ENCODE measurements at regions not wholly inside any gene's neighbourhood (a gene's known extent, or its start where the extent isn't known, plus 50 kb on each side); places are given as distances from the start of the nearest gene placed in this dataset.

DNA sequence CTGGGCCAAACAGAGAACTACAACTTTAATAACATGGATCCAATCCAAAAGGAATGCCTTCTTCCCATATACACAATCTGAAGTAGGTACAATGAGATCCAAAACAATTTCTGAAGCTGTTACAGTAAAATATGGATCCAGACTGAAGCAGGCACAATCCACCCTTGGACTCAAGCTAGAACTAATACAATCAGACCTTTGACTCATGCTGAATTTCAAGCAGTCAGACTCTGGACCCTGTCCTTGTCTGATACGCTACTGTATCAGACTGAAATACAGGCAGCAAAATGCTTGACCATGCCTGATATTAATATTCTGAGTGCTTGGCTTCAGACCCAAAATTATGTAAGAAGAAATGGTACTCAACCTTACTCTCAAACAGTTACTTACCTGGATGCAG is 57.0 kb upstream of the RBMY1B start:
- Histone ChIP-seq H3K4me3 (ENCODE audit: extremely low read depth in 1 of 4, insufficient read depth in 2 of 4, low read depth in 3 of 4, low read length in 4 of 4) (no peak overlapping the region), H3K14ac (ENCODE audit: insufficient read length) (no peak overlapping the region), H3K9ac (replicated peaks in 1 of 4; ENCODE audit: extremely low read depth in 1 of 4, low read depth in 3 of 4, low read length in 3 of 4) (no peak overlapping the region), H4K91ac (replicated peaks; ENCODE audit: insufficient read length, low read length) (no peak overlapping the region), H3K79me2 (ENCODE audit: control insufficient read depth in 1 of 2, insufficient read depth in 2 of 2, low read length in 2 of 2) (no peaks in the 10 kb centered on the region), H3K27me3 (replicated peaks in 1 of 4; ENCODE audit: control insufficient read depth in 3 of 4, extremely low read depth in 1 of 4, insufficient read depth in 3 of 4, low read length in 3 of 4) (no peaks in the 10 kb centered on the region), H2AK5ac (ENCODE audit: low read depth, low read length) (no peak overlapping the region), H2BK20ac (ENCODE audit: low read length) (no peak overlapping the region), H4K5ac (ENCODE audit: insufficient read length, low read depth, low read length) (no peak overlapping the region), H2BK5ac (ENCODE audit: low read depth, low read length) (no peak overlapping the region), H3K18ac (ENCODE audit: extremely low read depth, low read length) (no peak overlapping the region), H3K56ac (replicated peaks; ENCODE audit: insufficient read length, low read depth, low read length) (no peak overlapping the region), H3K79me1 (ENCODE audit: low read depth, low read length) (no peaks in the 10 kb centered on the region), H2AFZ (ENCODE audit: low read length) (no peak overlapping the region), H3K4ac (replicated peaks; ENCODE audit: insufficient read length, low read depth, low read length) (no peak overlapping the region), H3K4me1 (replicated peaks in 1 of 4; ENCODE audit: control insufficient read depth in 3 of 4, insufficient read depth in 4 of 4, low read length in 3 of 4) (no peaks in the 10 kb centered on the region), H2BK12ac (ENCODE audit: low read depth, low read length) (no peak overlapping the region), H3K23ac (ENCODE audit: insufficient read length) (no peak overlapping the region), H3K4me2 (ENCODE audit: insufficient read depth in 1 of 2, low read depth in 2 of 2, low read length in 2 of 2) (no peak overlapping the region), H3K23me2 (ENCODE audit: low read depth, low read length) (no peaks in the 10 kb centered on the region), H4K8ac (ENCODE audit: extremely low read depth, insufficient read depth, low read length) (no peak overlapping the region), H3K9me3 (ENCODE audit: insufficient read depth in 2 of 2, low read depth in 1 of 2, low read length in 1 of 2) (peaks cover 0 to 60% of the 10 kb centered on the region in 2 experiments; a peak in 2 of 4 replicates), H2BK15ac (ENCODE audit: low read length) (no peak overlapping the region), H3K27ac (ENCODE audit: low read depth, low read length) (no peak overlapping the region), H4K20me1 (replicated peaks in 1 of 2; ENCODE audit: control insufficient read depth in 1 of 2, insufficient read depth in 2 of 2, low read length in 2 of 2) (no peaks in the 10 kb centered on the region), H3K36me3 (ENCODE audit: control insufficient read depth in 2 of 4, insufficient read depth in 4 of 4, low read length in 3 of 4) (no peaks in the 10 kb centered on the region), H2BK120ac (replicated peaks; ENCODE audit: low read depth, low read length) (no peak overlapping the region)
- ChIA-PET POLR2A (ENCODE audit: partially characterized antibody) (no interaction called here), CTCF (ENCODE audit: partially characterized antibody) (no interaction called here)
- FAIRE-seq (no peak), DNase-seq (ENCODE audit: low read depth in 1 of 2, low spot score in 2 of 2) (no peak)
- 89% methylated on average over 1 of the region's 1 CpG; no CpG with 5 or more reads in 1 of the 2 experiments for WGBS, 2 experiments (ENCODE audit: extremely low coverage in 1 of 2, insufficient coverage in 1 of 2, insufficient read length in 1 of 2, insufficient replicate concordance in 2 of 2, low coverage in 1 of 2, low lambda C conversion rate in 2 of 2, missing lambda C conversion rate in 1 of 2)
- TF ChIP-seq YY1 (IDR thresholded peaks at IDR 0.05; ENCODE audit: low read depth, low read length) (no peak), TAF1 (IDR thresholded peaks at IDR 0.05; ENCODE audit: low read depth, low read length) (no peak), SP4 (IDR thresholded peaks at IDR 0.05; ENCODE audit: low read length) (no peak), PHF8 (conservative IDR thresholded peaks at IDR 0.05; ENCODE audit: low read depth, low read length) (no peak), SUZ12 (IDR thresholded peaks at IDR 0.05; ENCODE audit: low read length) (no peak), POU5F1 (IDR thresholded peaks at IDR 0.05; ENCODE audit: low read depth, low read length) (no peak)
